Superior temporal gyrus (tissue), 1 donor: ENCODE measurements at regions not wholly inside any gene's neighbourhood (a gene's known extent, or its start where the extent isn't known, plus 50 kb on each side); places are given as distances from the start of the nearest gene placed in this dataset.
"Not testable (repeated sequence)": the region's sequence is repeated elsewhere in the genome, so short reads cannot be mapped to it uniquely, and the experiment has no call there.

Source experiments
- DNase-seq: peaks from one replicate; pipeline ENCODE4 v3.0.0-alpha.2; 2016; ENCODE audit errors: extremely low spot score

DNA sequence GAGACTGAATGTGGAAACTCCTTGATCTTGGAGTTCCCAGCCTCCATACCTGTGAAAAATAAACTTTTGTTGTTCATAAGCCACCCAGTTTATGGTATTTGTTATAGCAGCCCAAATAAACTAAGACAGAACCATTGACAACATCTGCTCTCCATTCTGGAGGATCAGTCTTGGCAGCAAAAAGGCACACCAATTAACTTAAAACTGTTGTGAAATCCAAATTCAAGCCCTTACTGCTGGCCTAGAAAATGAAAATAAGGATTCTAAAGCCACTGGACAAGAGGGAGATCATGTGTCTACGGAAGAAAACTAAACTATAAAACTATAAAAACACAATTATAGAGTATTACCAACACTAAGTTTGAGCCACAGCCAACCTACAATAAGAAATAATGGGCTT, 172.1 kb upstream of the RNPC3 start:
- DNase-seq: no peak

DNA sequence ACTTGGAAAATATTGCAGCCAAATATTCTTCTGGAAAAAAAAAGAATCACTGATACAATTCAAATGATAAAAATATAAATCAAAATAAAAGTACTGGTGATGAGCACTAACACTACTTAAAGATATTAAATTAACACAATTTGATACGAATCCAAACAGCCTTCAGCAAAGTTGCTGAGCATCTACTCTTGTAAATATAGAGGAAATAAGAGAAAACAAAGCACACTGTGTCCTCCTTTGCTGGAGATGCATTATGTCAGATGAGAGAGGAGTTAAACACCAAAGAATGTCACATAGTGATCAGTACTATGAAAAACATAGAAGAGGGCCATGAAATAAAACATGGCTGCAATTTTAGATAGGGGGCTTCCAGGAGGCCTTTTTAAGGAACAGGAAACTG, 177.4 kb upstream of the RNPC3 start:
- no peak for DNase-seq

GRCh38 chr1:103344930-103345329, 180.6 kb upstream of the RNPC3 start:
- no peak for DNase-seq

DNA sequence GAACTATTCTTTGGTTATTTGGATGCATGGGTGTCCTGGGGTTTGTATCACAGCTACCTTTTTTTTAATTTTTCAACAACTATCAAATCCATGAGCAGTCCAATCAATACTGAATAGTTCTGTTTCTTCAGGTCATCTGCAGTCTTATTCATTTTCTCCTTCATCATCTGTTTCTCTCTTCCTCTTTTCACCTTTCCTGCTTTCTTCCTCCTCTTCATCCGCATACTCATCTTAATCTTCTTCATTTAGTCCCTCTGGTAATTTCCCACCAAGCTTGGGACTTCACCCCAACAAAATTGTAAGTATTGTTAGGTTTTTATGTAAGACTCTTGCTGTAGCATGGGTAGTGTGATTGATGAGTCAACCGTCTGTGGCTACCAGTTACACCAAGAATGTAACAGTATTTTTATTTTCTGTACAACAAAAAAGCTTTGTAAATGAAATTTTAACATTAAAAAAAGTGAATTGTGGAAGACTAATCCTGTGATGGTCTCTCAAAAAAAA, 184.1 kb upstream of the RNPC3 start:
- DNase-seq: no peak

- DNase-seq: no peak
Measured at GRCh38 chr1:103337779-103338178, 187.7 kb upstream of the RNPC3 start.

DNA sequence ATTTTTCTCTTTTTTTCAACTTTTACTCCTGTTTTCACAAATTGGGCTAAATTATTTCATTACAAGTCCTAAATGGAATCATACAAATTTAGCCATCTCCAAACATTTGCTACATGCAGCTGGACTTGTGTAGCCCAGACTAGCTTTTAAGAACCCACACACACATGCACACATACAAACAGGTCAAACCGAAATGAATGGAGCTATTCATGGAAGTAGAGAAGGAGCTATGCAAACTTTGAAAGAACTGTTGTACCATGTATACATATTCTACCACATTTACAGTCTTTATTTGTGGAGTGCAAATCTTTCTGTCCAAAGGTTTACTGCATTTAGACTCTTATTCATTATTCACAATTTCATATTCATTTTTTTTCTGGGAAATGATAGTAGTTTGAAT, 189.1 kb upstream of the RNPC3 start:
- DNase-seq: peak; percentile 31

GRCh38 chr1:103333141-103333540, 192.4 kb upstream of the RNPC3 start:
- no peak for DNase-seq

- DNase-seq: no peak
Measured at GRCh38 chr1:103327054-103327719, 198.3 kb upstream of the RNPC3 start.

DNA sequence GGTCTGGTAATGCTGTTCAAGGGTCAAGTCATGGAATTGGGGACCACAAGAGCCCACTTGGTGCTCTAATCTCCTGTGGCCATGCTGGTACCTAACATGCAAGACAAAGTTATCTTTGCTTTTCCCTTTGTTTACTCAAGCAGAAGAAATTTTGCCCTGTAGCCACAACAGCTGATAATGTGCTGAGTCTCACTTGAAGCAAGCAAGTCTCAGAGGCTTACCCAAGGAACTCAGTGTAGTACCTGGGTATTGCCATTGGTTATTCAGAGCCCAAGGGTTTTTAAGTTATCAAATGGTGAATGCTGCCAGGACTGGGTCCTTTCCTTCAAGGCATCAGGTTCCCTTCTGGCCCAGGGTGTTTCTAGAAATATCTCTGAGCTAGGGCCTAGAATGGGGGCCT, 198.9 kb upstream of the RNPC3 start:
- DNase-seq: no peak

DNA sequence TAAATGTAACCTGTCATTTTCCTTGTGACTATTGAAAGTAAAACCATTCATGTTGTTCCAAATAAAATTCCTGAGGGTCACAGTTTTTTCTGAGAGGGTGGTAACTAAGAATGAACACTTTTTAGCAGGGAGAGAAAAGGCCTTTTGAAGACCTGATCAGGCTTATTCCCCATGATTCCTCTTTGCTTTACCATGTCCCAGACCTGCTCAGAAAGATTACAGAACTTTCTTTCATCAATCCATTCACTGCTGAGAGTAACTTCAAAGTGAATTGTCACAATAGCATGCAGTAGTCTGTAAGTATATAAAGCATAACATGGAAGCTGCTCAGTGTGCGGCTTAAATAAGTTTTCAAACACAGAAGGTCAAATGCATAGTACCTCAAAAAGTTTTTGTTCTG, 201.5 kb upstream of the COL11A1 start:
- no peak for DNase-seq

DNA sequence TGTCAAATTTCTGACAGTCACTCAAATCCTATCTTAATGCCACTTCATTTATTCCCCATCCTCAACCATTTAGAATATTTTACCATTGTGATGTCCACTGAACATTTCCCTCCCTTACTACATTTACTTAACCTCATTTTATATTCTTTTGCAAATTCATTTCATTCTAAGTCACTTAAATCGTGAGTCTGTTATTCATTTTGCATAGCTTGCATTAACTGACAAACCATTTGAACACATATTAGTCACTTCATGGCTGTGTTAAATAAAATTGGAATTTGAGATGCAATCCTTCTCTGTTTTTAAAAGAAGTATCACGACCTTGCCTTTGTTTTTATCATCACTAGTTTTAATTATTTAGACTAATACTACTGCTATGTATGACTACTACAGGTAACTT, 199.4 kb upstream of the COL11A1 start:
- DNase-seq: no peak

GRCh38 chr1:103283841-103284669, 175.7 kb upstream of the COL11A1 start:
- no peak for DNase-seq

GRCh38 chr1:103283371-103283770, 175.0 kb upstream of the COL11A1 start:
- no peak for DNase-seq

- DNase-seq: no peak
Measured at GRCh38 chr1:103275725-103276124, 167.4 kb upstream of the COL11A1 start.

- DNase-seq: no peak
Measured at GRCh38 chr1:103274886-103275285, 166.6 kb upstream of the COL11A1 start.

- no peak for DNase-seq
Measured at GRCh38 chr1:103273106-103273505, 164.8 kb upstream of the COL11A1 start.

DNA sequence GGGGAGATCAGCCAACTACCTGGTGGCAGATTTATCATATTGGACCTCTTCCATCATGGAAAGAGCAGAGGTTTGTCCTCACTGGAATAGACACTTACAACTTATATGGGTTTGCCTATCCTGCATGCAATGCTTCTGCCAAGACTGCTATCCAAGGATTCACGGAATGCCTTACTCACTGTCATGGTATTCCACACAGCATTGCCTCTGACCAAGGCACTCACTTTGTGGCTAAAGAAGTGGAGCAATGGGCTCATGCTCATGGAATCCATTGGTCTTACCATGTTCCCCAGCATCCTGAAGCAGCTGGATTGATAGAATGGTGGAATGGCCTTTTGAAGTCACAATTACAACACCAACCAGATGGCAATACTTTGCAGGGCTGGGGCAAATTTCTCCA, 163.1 kb upstream of the COL11A1 start:
- DNase-seq: not testable (repeated sequence)

- DNase-seq: no peak
Measured at GRCh38 chr1:103267893-103268292, 159.6 kb upstream of the COL11A1 start.

DNA sequence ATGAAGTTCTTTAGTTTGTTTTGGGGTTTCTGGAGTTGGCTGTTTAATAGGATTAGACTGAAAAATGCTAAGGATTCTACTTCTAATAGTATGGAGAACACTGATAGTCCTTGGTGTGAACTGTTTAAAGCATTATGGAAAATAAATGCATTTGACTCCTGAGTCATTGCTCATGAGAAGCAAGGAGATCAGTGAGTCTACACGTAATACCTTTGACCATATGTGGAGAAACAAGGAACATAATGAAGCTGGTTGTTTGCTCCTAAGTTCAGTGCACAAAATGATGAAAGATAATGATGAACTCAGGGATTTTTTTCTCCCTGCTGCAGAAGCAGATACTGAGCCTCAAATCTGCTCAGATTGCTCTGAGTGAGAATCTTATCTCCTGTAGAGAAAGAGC, 158.9 kb upstream of the COL11A1 start:
- DNase-seq: no peak

DNA sequence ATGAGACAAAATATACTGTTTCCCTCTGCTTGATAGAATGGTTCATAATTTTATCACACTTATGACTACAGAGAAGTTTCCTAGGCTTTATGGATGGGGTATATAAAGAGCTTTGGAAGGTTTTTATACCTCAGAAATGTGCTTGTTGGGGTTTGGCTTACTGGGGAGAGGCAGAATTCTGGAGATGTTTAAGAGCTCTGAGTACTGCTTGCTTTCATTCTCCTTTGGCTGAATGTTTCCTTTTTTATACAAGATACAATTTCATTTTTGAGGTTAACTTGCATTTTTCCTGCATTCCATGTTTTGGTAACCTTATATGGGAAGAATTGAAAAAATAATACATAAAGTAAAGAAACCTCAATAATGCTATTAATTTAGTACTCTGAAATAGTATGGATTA, 157.7 kb upstream of the COL11A1 start:
- DNase-seq: no peak

DNA sequence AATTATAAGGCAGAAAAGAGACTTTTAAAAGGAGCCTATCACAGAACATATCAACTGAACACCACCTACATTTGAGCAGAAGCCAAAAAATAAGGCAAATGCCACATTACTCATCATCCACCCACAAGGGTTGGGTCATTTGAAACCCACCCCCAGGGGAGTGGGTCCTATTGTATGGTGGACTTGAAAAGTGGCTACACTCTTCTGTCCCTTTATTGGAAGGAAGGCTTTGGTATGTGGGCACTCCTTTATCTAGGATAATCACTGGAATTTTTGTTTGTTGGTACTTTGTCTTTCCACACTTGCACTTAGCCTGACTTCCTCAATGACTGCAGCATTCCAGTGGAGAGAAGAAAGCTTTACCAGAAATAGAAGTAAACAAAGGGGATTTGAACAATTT, 157.2 kb upstream of the COL11A1 start:
- DNase-seq: no peak

DNA sequence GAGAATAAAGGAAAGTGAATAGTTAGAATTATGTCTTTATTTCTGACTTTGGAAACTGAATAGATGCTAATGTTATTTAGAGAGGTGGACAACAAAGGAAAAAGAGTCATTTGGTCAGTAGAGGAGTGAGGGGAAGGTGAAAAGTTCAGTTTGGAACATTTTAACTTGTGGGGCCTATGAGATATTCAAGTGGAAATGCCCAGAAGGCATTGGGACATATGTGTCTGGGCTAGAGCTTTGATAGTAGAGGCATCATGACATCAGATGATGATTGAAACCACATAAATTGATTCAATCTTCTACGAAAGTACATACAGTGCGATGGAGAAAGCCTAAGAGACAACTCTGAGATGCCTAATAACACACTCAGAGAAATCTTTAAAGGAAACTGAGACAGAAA, 151.7 kb upstream of the COL11A1 start:
- no peak for DNase-seq

- DNase-seq: no peak
Measured at GRCh38 chr1:103256490-103256889, 148.2 kb upstream of the COL11A1 start.
